HEK293 (cell line): ENCODE measurements at regions not wholly inside any gene's neighbourhood (a gene's known extent, or its start where the extent isn't known, plus 50 kb on each side); places are given as distances from the start of the nearest gene placed in this dataset.

Experiments
- ATF2 ChIP-seq: fragments of 450-650 bp; formaldehyde crosslinking; IDR thresholded peaks from 2 replicates; pipeline ENCODE4 v1.5.1; 2016; ENCODE audit warnings: missing biosample characterization, missing genetic modification characterization, low read depth
- ZFP69B ChIP-seq: fragments of 450-650 bp; formaldehyde crosslinking; IDR thresholded peaks from 2 replicates; pipeline ENCODE4 v1.5.1; 2016; ENCODE audit warnings: missing biosample characterization, missing genetic modification characterization
- ZNF626 ChIP-seq: fragments of 450-650 bp; sonication (Bioruptor Pico); formaldehyde crosslinking; IDR thresholded peaks from 2 replicates; pipeline ENCODE4 v1.5.1; 2018; ENCODE audit warnings: missing biosample characterization, missing genetic modification characterization, inconsistent platforms
- TF ChIP-seq, protein P1 (sequence below): fragments of 450-650 bp; formaldehyde crosslinking; IDR thresholded peaks from 2 replicates; pipeline ENCODE4 v1.5.1; 2016; ENCODE audit warnings: missing biosample characterization, missing genetic modification characterization

DNA sequence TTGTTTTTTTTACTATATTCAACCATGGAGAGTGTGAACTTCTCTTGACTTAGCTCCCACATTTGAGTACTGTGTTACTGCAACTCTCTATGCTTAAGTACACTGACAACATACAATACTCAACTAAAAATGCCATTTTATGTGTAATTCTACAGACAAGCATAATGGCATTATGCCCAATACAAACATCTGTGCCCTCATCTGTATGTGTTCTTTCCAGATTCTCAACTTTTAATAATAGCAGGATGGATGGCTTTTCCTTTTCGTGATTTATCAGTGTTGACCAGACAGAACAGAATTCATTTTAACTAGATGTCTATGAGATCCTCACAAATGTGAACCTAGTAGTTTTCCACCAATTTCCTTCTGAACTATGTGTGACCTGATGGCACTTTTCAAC is 84.2 kb upstream of the MARCKS start:
- TF ChIP-seq ATF2 (tag by site-specific recombination) (no peak), ZFP69B (tag by site-specific recombination) (no peak), ZNF626 (tag by site-specific recombination) (no peak)
- TF ChIP-seq, protein P1, sequence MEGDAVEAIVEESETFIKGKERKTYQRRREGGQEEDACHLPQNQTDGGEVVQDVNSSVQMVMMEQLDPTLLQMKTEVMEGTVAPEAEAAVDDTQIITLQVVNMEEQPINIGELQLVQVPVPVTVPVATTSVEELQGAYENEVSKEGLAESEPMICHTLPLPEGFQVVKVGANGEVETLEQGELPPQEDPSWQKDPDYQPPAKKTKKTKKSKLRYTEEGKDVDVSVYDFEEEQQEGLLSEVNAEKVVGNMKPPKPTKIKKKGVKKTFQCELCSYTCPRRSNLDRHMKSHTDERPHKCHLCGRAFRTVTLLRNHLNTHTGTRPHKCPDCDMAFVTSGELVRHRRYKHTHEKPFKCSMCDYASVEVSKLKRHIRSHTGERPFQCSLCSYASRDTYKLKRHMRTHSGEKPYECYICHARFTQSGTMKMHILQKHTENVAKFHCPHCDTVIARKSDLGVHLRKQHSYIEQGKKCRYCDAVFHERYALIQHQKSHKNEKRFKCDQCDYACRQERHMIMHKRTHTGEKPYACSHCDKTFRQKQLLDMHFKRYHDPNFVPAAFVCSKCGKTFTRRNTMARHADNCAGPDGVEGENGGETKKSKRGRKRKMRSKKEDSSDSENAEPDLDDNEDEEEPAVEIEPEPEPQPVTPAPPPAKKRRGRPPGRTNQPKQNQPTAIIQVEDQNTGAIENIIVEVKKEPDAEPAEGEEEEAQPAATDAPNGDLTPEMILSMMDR = no peak
